Natural killer cell treated with Interleukin-12 subunit alpha and Interleukin-12 subunit beta and Interleukin-15 and Interleukin-18, amount 100 ng/mL, for 72 hours (primary cell): ENCODE measurements at regions not wholly inside any gene's neighbourhood (a gene's known extent, or its start where the extent isn't known, plus 50 kb on each side); places are given as distances from the start of the nearest gene placed in this dataset.
"Not testable (repeated sequence)": the region's sequence is repeated elsewhere in the genome, so short reads cannot be mapped to it uniquely, and the experiment has no call there.

ENCODE experiments used
- ATAC-seq, 2 donors: fragments of 150-1000 bp; cut with Tn5 transposase in 1 of 2; sonication (Bioruptor Pico), chemical (Tn5 transposase) in 1 of 2; 2 replicates each; pipeline ENCODE4 v1.10.0; 2021
- DNase-seq: peaks from one replicate; pipeline ENCODE4 v3.0.0; 2022; ENCODE audit warnings: low spot score
- H3K27ac Mint-ChIP-seq, 2 donors: 1 replicate in 1 of 2; 2 replicates in 1 of 2; pipeline ENCODE4 v1.8.0; 2022; ENCODE audit warnings: mixed read lengths in 2 of 2, mild to moderate bottlenecking in 1 of 2, moderate library complexity in 1 of 2
- H3K27me3 Mint-ChIP-seq, 2 donors: 1 replicate in 1 of 2; 2 replicates in 1 of 2; pipeline ENCODE4 v1.8.0; 2022; ENCODE audit warnings: mixed read lengths in 2 of 2
- H3K36me3 Mint-ChIP-seq: one replicate; pipeline ENCODE4 v1.8.0; 2022; ENCODE audit warnings: mixed read lengths
- H3K4me1 Mint-ChIP-seq, 2 donors: 1 replicate in 1 of 2; 2 replicates in 1 of 2; pipeline ENCODE4 v1.8.0; 2022; ENCODE audit warnings: low read depth in 2 of 2, mixed read lengths in 2 of 2, mild to moderate bottlenecking in 1 of 2
- H3K4me3 Mint-ChIP-seq: one replicate; pipeline ENCODE4 v1.8.0; 2022; ENCODE audit warnings: mixed read lengths
- H3K9me3 Mint-ChIP-seq: 2 replicates; pipeline ENCODE4 v1.8.0; 2022; ENCODE audit warnings: mixed read lengths

DNA sequence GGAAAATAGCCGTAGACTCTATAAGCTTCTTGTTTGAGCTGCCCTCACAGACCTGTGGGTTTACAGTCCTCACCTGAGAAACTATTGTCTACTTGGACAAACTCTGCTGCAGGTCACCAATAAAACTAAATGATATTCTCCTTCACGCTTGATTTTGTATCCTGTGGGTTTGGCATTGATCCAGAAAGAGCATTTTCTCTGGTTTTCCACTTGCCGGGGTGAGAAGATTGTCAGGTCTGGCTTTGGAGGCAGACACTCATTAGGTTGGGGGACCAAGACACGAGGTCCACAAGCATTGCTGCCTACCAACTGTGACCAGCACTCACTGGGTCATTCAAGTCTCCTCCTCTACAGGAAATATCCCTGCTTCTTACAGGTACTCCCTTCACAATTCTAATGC is 68.5 kb downstream of the CDC14C start:
- H3K27ac Mint-ChIP-seq = no peak overlapping the region
- H3K9me3 Mint-ChIP-seq = peaks cover 18% of the 10 kb centered on the region
- no peak for DNase-seq
- no peak overlapping the region for H3K4me3 Mint-ChIP-seq
- no peaks in the 10 kb centered on the region for H3K4me1 Mint-ChIP-seq
- H3K36me3 Mint-ChIP-seq = no peaks in the 10 kb centered on the region
- ATAC-seq = no peak
- H3K27me3 Mint-ChIP-seq = no peaks in the 10 kb centered on the region

DNA sequence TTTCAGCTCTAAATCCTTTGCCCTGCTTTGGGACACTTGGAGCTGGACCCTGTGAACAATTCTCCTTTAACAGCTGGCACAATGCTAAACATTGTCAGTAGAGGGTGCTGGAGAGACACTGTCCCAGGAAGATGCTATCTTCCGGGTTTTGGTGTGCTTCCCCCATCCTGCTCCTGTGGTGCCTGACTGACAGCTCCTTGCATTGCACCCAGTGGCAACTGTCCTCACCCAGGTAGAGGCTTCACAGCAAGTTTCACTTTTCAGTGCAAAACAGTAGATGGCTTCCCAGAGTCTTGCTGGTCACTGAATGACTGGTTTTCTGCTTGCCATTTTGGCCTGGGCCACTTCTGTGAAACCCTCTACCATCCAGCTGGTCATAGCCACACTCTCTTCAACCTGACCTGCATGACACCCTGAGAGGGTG is 77.3 kb downstream of the CDC14C start:
- no peaks in the 10 kb centered on the region for H3K4me1 Mint-ChIP-seq
- DNase-seq = no peak
- peaks cover 3% of the 10 kb centered on the region for H3K36me3 Mint-ChIP-seq
- H3K27me3 Mint-ChIP-seq = no peaks in the 10 kb centered on the region
- no peak overlapping the region for H3K27ac Mint-ChIP-seq
- peak in 1 of 2 donors; percentile 41 for ATAC-seq
- peaks cover 5% of the 10 kb centered on the region for H3K9me3 Mint-ChIP-seq
- no peak overlapping the region for H3K4me3 Mint-ChIP-seq

DNA sequence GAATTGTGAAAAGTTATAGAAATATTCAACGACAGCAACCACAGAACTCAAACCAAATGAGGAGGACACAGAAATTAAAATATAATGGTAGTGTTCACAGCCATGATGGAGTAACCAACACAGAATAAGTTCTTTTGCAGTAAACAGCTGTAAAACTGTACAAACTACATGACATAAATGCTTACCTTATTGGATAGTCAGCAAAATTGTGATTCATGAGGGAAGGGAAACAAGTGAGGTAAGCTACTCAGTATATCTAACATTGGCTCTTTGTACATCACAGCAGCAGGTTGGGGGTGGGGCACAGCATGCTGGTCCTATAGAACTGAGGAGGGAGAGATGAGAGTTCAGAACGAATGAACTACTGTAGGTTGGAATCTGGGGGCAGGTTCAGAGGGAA is 86.4 kb downstream of the CDC14C start:
- Mint-ChIP-seq H3K4me3 (no peak overlapping the region), H3K4me1 (no peaks in the 10 kb centered on the region), H3K9me3 (peaks cover 45% of the 10 kb centered on the region), H3K27ac (no peak overlapping the region), H3K36me3 (peaks cover 15% of the 10 kb centered on the region), H3K27me3 (no peaks in the 10 kb centered on the region)
- ATAC-seq = no peak
- no peak for DNase-seq

DNA sequence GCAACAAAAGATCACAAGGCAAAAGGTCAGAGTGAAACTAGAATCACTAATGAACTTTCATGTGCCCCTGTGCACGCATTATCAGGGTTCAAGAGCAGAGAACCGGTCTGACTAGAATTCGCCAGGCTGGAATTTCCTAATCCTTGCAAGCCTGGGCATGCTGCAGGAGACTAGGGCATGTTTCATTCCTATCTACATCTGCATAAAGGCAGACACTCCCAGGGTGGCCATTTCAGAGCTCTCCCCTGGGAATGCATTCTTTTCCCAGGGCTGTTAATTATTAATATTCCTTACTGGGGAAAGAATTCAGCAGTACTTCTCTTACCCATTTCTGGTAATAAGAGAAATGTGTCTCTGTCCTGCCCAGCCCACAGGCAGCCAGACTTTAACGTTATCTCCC is 90.5 kb downstream of the CDC14C start:
- Mint-ChIP-seq H3K4me3 (no peak overlapping the region), H3K27ac (no peak overlapping the region), H3K4me1 (no peaks in the 10 kb centered on the region), H3K27me3 (no peaks in the 10 kb centered on the region), H3K9me3 (peaks cover 41% of the 10 kb centered on the region), H3K36me3 (peaks cover 14% of the 10 kb centered on the region)
- DNase-seq = no peak
- no peak for ATAC-seq

DNA sequence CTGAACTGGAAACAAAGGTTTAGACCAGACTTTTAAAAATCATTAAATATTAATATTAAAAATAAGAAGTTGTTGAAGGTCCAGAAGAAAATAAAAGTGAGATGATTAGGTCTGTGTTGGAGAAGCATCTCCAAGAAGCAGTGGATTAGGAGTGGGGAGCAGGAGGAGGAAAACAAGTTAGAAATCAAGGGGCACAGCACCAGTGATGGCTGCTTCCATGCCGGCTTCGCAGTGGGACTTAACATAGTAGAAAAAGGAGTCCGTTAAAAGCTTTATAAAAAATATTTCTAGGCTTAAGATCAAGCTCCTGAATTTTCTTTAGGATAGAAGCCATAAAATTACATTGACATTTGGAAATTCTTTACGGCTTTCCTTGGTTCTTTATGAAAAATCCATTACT is 95.8 kb downstream of the CDC14C start:
- H3K4me3 Mint-ChIP-seq = no peak overlapping the region
- ATAC-seq (no peak), DNase-seq (no peak)
- H3K4me1 Mint-ChIP-seq = no peaks in the 10 kb centered on the region
- peaks cover 22% of the 10 kb centered on the region for H3K9me3 Mint-ChIP-seq
- no peak overlapping the region for H3K27ac Mint-ChIP-seq
- peaks cover 4% of the 10 kb centered on the region for H3K36me3 Mint-ChIP-seq
- no peaks in the 10 kb centered on the region for H3K27me3 Mint-ChIP-seq

DNA sequence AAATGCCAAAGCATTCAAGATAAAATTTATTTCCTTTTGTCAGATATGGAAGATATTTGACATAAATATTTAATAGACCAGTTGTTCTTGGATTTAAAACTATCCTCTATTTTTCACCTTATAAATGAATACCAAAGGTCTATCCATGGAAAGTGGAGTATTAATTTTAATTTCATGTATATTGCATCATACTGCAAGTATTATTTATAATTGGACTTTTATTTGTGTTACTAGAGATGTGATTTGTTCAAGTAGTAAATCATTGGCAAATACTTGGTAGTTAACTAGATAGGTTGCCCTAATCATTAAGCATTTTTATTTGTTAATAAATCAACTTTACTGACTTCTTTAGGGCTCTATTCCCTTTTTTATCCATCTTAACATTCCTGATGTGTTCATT is 98.1 kb downstream of the CDC14C start:
- no peak overlapping the region for H3K4me3 Mint-ChIP-seq
- H3K36me3 Mint-ChIP-seq = no peaks in the 10 kb centered on the region
- no peaks in the 10 kb centered on the region for H3K27me3 Mint-ChIP-seq
- no peak for DNase-seq
- ATAC-seq = no peak
- H3K27ac Mint-ChIP-seq = no peak overlapping the region
- H3K4me1 Mint-ChIP-seq = no peaks in the 10 kb centered on the region
- peaks cover 13% of the 10 kb centered on the region for H3K9me3 Mint-ChIP-seq

DNA sequence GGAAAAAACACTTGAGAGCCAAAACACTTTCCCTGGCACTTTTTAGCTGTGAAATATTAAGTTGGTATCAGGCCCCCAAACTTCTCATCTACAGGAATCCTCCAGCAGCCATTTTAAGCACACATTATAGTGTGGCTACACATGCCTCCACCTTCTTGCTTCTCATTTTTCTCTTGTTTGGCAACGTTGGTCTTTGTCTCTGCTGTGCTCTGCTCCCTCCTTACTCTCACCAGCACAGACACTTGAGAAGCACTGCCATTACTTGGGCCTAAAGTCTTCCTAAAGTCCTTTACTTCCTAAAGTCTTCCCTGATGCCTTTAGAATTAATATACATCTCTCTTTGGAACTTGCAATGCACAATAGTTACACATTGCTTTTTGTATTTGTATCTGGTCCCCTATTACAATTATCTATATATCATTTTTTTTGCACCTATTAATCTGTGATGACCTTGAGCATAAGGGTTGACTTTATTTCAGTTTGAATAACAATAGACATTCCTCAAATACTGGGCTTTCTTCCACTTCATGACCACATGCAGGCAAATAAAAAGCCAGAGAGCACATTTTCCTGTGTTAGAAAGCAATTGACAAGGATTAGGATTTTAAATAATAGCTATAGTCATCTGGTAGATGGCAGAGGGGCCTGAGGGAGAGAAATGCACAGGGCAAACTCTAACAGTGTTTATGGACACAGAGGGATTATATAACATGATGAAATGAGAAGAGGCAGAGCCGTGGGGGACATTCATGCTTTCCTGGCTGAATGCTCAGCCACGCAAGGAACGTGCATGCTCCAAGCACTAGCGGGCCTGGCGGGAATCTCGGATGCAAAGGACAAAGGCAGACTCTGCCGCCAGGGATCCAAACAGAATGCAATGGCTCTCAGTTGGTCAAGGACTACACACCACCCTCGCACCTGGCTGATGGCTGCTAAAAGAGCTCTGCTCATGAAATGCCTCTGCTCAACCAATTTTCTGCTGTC is 99.3 kb downstream of the CDC14C start:
- Mint-ChIP-seq H3K9me3 (peaks cover 13% of the 10 kb centered on the region), H3K27ac (no peak overlapping the region), H3K36me3 (no peaks in the 10 kb centered on the region), H3K4me1 (no peaks in the 10 kb centered on the region), H3K4me3 (no peak overlapping the region), H3K27me3 (no peaks in the 10 kb centered on the region)
- ATAC-seq (no peak), DNase-seq (no peak)

DNA sequence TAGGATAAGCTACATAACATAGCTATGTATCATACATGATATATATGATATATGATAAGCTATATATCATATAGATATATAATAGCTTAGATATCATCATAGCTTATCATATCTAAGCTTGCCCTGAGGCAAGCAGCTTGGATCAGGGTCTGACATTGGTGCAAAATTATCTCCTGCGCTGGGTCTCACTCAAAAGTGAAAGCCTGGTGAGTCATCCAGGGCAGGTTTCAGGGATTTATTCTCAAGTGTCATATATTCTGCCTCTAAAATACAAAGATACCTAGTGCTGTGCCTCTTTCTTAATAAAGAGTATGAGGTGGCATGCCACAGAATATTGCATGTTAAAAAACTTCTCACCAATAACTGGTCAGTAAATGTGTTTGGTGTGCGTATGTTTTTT is 105.9 kb downstream of the CDC14C start:
- Mint-ChIP-seq H3K27ac (no peak overlapping the region), H3K9me3 (peaks cover 6% of the 10 kb centered on the region), H3K4me1 (no peaks in the 10 kb centered on the region), H3K36me3 (no peaks in the 10 kb centered on the region), H3K27me3 (no peaks in the 10 kb centered on the region), H3K4me3 (no peak overlapping the region)
- no peak for ATAC-seq
- no peak for DNase-seq

DNA sequence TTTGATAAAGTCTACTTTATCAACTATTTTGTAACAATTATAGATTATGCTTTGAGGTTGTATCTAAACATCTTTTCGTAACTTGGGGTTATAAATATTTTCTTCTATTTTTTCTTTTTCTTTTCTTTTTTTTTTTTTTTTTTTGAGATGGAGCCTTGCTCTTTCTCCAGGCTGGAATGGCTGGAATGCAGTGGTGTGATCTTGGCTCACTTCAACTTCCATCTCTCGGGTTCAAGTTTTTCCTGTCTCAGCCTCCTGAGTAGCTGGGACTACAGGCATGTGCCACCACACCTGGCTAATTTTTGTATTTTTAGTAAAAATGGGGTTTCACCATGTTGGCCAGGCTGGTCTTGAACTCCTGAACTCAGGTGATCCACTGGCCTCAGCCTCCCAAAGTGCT is 108.8 kb downstream of the CDC14C start:
- H3K4me1 Mint-ChIP-seq, ATAC-seq, DNase-seq, H3K4me3 Mint-ChIP-seq, H3K27me3 Mint-ChIP-seq, H3K36me3 Mint-ChIP-seq, H3K27ac Mint-ChIP-seq: not testable (repeated sequence)
- H3K9me3 Mint-ChIP-seq = peaks cover 10% of the 10 kb centered on the region

DNA sequence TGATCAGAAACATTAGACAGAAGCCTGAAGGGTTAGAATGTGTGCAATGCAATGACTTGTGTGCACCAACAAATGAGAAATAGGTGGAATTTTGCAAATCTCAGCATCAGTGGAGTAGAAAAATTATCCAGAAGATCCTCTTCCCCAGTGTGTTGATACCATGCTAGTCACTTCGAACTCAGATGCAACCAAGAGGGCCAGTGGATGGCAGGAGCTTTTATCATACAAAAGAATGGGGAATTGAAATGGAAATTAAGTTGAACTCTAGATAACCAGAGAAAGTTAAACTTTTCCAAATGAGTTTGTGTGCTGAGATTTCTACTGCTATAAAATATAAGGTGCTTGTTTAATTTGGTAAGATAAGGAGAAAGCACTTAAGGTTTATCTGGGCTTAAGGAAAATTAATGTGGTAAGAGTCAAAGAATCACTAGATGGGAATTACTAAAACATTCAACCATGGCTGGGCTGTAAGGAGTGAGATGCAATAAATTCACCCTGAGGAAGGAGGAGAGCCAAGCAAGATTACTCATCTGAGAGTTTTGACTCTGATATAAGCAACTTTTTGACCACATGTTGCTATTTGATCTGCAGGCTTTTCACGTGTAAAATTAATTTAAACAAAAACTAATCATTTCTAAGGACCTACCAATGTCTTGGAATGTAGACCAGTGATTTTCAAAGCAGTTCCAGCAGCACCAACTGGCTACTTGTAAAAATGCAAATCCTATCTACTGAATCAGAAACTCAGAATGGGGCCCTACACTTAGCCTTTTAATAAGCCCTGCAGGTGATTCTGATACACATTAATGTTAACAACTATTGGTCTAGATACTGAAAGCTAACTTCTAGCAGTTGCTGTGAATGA is 113.2 kb downstream of the CDC14C start:
- Mint-ChIP-seq H3K4me3 (no peak overlapping the region), H3K36me3 (peaks cover 4% of the 10 kb centered on the region), H3K9me3 (peaks cover 16% of the 10 kb centered on the region), H3K27ac (no peak overlapping the region), H3K4me1 (no peaks in the 10 kb centered on the region), H3K27me3 (no peaks in the 10 kb centered on the region)
- ATAC-seq (no peak), DNase-seq (no peak)

DNA sequence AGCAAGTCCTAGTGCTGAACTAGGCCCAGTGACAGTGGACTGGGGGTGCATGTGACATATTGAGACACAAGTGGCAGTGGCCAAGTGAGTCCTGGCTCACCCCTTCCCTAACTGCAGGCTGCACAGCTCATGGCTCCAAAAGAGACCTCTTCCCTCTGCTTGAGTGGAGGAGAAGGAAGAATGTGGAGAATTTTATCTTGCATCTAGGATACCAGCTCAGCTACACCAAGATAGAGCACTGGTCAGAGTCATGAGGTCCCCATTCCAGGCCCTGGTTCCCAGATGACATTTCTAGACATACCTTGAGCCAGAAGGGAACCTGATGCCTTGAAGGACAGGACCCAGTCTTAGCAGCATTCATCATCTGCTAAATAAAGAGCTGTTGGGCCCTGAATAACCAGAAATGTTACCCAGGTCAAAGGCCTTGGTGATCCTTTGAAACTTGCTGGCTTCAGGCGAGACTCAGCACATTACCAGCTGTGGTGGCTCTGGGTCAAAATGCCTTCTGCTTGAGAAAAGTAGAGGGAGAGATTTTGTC is 114.5 kb downstream of the CDC14C start:
- H3K4me1 Mint-ChIP-seq = no peaks in the 10 kb centered on the region
- no peak overlapping the region for H3K4me3 Mint-ChIP-seq
- DNase-seq (no peak), ATAC-seq (no peak)
- no peaks in the 10 kb centered on the region for H3K27me3 Mint-ChIP-seq
- peaks cover 4% of the 10 kb centered on the region for H3K36me3 Mint-ChIP-seq
- peaks cover 18% of the 10 kb centered on the region for H3K9me3 Mint-ChIP-seq
- no peak overlapping the region for H3K27ac Mint-ChIP-seq

DNA sequence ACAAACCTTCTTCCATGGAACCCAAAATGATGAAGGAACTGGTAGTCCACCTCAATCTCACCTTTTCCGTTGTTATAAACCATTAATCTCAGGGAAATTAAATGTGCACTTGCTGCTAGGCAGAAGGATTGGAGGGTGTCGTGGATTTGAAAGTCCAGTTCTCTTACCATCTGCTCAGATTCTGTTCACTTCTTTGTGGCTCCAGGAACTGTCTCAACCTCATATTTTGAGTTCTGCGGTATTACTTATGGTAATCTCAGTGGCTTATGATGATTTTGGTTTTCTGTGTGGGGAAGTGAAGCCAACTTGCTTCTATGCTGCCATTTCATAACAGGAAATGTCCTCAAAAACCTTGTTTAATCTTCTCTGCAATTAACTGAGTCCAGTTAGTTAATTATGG is 136.4 kb downstream of the CDC14C start:
- ATAC-seq (no peak), DNase-seq (no peak)
- Mint-ChIP-seq H3K4me3 (no peak overlapping the region), H3K27me3 (no peaks in the 10 kb centered on the region), H3K27ac (no peak overlapping the region), H3K4me1 (no peaks in the 10 kb centered on the region), H3K36me3 (no peaks in the 10 kb centered on the region), H3K9me3 (peaks cover 16% of the 10 kb centered on the region)

DNA sequence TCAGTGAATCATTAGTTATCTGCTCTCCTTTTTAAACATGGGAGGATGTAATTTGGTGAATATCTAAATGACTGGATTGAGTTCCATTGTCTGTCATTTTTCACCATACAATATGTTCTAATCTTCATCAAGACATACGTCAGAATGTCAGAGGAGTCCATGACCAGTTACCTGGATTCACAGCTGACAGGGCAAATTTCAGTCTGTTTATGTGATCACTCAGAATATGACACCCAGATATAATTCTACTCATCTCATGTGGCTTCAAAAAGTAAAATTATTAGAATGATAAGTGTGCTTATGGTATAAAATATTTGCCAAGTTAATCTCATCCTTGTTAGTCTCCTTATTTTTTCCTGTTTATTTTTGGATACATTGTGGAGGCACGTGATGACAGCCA is 150.2 kb downstream of the CDC14C start:
- ATAC-seq = no peak
- H3K4me1 Mint-ChIP-seq = no peaks in the 10 kb centered on the region
- no peak for DNase-seq
- no peak overlapping the region for H3K4me3 Mint-ChIP-seq
- peaks cover 6% of the 10 kb centered on the region for H3K9me3 Mint-ChIP-seq
- H3K36me3 Mint-ChIP-seq = peaks cover 4% of the 10 kb centered on the region
- H3K27ac Mint-ChIP-seq = no peak overlapping the region
- H3K27me3 Mint-ChIP-seq = no peaks in the 10 kb centered on the region
